ENCODE measurements at regions not wholly inside any gene's neighbourhood (a gene's known extent, or its start where the extent isn't known, plus 50 kb on each side); places are given as distances from the start of the nearest gene placed in this dataset.
A peak's percentile ranks its signal among the peaks of the same experiment; 100 is the strongest.

GRCh38 chr1:230496451-230496850, 70.3 kb upstream of the PGBD5 start:
- H3K36me3 Mint-ChIP-seq (ENCODE audit: low read depth), result no peaks in the 10 kb centered on the region
- no peak for TF ChIP-seq CTCF (IDR thresholded peaks at IDR 0.05)
- ATAC-seq (no peak), DNase-seq (no peak)
- H3K9me3 Mint-ChIP-seq, result no peaks in the 10 kb centered on the region
- intact Hi-C loops (cut with micrococcal nuclease), result no loop called here
- ChIA-PET POLR2A (no interaction called here), CTCF (no interaction called here)
- H3K4me1 Mint-ChIP-seq (ENCODE audit: low read depth), result no peaks in the 10 kb centered on the region
- H3K4me3 Mint-ChIP-seq, result no peak overlapping the region
- no peak overlapping the region for H3K27ac Mint-ChIP-seq
- H3K27me3 Mint-ChIP-seq, result peaks cover 19% of the 10 kb centered on the region

GRCh38 chr1:230495891-230496385, 69.8 kb upstream of the PGBD5 start:
- CTCF ChIA-PET, result no interaction called here
- no peaks in the 10 kb centered on the region for H3K4me1 Mint-ChIP-seq (ENCODE audit: low read depth)
- DNase-seq, result peak; percentile 7
- H3K36me3 Mint-ChIP-seq (ENCODE audit: low read depth), result no peaks in the 10 kb centered on the region
- peaks cover 19% of the 10 kb centered on the region for H3K27me3 Mint-ChIP-seq
- H3K27ac Mint-ChIP-seq, result no peak overlapping the region
- no peak for TF ChIP-seq CTCF (IDR thresholded peaks at IDR 0.05)
- intact Hi-C loops (cut with micrococcal nuclease), result no loop called here
- H3K9me3 Mint-ChIP-seq, result no peaks in the 10 kb centered on the region
- peak overlapping the region; percentile 7 for H3K4me3 Mint-ChIP-seq
- no peak for ATAC-seq
- POLR2A ChIA-PET, result no interaction called here

GRCh38 chr1:230495076-230495475, 68.9 kb upstream of the PGBD5 start:
- Mint-ChIP-seq H3K4me3 (no peak overlapping the region), H3K36me3 (ENCODE audit: low read depth) (no peaks in the 10 kb centered on the region), H3K9me3 (no peaks in the 10 kb centered on the region), H3K27ac (no peak overlapping the region), H3K27me3 (peaks cover 22% of the 10 kb centered on the region), H3K4me1 (ENCODE audit: low read depth) (no peaks in the 10 kb centered on the region)
- POLR2A ChIA-PET, result no interaction called here
- ATAC-seq (no peak), DNase-seq (no peak)
- CTCF ChIA-PET, result no interaction called here
- intact Hi-C loops (cut with micrococcal nuclease), result no loop called here
- no peak for TF ChIP-seq CTCF (IDR thresholded peaks at IDR 0.05)

- H3K27ac Mint-ChIP-seq, result no peak overlapping the region
- CTCF ChIA-PET, result no interaction called here
- no peak for TF ChIP-seq CTCF (IDR thresholded peaks at IDR 0.05)
- intact Hi-C loops (cut with micrococcal nuclease), result no loop called here
- peaks cover 22% of the 10 kb centered on the region for H3K27me3 Mint-ChIP-seq
- no peaks in the 10 kb centered on the region for H3K9me3 Mint-ChIP-seq
- POLR2A ChIA-PET, result no interaction called here
- DNase-seq (no peak), ATAC-seq (no peak)
- no peaks in the 10 kb centered on the region for H3K4me1 Mint-ChIP-seq (ENCODE audit: low read depth)
- no peaks in the 10 kb centered on the region for H3K36me3 Mint-ChIP-seq (ENCODE audit: low read depth)
- H3K4me3 Mint-ChIP-seq, result no peak overlapping the region
Measured at GRCh38 chr1:230494514-230494913, 68.4 kb upstream of the PGBD5 start.

GRCh38 chr1:230494026-230494425, 67.9 kb upstream of the PGBD5 start:
- CTCF ChIA-PET, result no interaction called here
- Mint-ChIP-seq H3K9me3 (no peaks in the 10 kb centered on the region), H3K4me3 (no peak overlapping the region), H3K4me1 (ENCODE audit: low read depth) (no peaks in the 10 kb centered on the region), H3K27ac (no peak overlapping the region), H3K27me3 (peaks cover 22% of the 10 kb centered on the region), H3K36me3 (ENCODE audit: low read depth) (no peaks in the 10 kb centered on the region)
- DNase-seq (no peak), ATAC-seq (no peak)
- intact Hi-C loops (cut with micrococcal nuclease), result no loop called here
- POLR2A ChIA-PET, result no interaction called here
- TF ChIP-seq CTCF (IDR thresholded peaks at IDR 0.05), result no peak
